ENCODE measurements at regions not wholly inside any gene's neighbourhood (a gene's known extent, or its start where the extent isn't known, plus 50 kb on each side); places are given as distances from the start of the nearest gene placed in this dataset.

DNA sequence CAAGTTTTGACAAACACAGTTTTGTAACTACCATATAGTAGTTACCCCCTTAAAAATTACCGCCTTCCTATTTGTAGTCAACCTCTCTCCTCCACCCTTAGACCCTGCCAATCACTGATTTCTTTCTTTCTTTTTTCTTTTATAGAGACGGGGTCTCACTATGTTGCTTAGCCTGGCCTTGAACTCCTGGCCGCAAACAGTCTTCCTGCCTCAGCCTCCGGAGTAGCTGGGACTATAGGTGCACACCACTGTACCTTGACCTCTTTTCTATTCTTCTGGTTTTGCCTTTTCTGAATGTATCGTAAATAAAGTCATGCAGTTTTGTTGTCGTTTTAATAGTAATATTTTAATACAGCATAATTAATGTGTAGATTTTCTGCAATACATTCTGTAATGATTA, 460.3 kb downstream of the EPM2A start:
- no peaks in the 10 kb centered on the region for H3K4me1 ChIP-seq
- no peaks in the 10 kb centered on the region for H3K27me3 ChIP-seq
- no peak overlapping the region for H3K27ac ChIP-seq
- no peak overlapping the region for H3K4me3 ChIP-seq
- TF ChIP-seq POLR2A (IDR thresholded peaks at IDR 0.05): no peak
- TF ChIP-seq, protein P1, sequence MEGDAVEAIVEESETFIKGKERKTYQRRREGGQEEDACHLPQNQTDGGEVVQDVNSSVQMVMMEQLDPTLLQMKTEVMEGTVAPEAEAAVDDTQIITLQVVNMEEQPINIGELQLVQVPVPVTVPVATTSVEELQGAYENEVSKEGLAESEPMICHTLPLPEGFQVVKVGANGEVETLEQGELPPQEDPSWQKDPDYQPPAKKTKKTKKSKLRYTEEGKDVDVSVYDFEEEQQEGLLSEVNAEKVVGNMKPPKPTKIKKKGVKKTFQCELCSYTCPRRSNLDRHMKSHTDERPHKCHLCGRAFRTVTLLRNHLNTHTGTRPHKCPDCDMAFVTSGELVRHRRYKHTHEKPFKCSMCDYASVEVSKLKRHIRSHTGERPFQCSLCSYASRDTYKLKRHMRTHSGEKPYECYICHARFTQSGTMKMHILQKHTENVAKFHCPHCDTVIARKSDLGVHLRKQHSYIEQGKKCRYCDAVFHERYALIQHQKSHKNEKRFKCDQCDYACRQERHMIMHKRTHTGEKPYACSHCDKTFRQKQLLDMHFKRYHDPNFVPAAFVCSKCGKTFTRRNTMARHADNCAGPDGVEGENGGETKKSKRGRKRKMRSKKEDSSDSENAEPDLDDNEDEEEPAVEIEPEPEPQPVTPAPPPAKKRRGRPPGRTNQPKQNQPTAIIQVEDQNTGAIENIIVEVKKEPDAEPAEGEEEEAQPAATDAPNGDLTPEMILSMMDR (IDR thresholded peaks at IDR 0.05): no peak
- DNase-seq: no peak
- no peaks in the 10 kb centered on the region for H3K36me3 ChIP-seq
- H3K9me3 ChIP-seq: no peaks in the 10 kb centered on the region

DNA sequence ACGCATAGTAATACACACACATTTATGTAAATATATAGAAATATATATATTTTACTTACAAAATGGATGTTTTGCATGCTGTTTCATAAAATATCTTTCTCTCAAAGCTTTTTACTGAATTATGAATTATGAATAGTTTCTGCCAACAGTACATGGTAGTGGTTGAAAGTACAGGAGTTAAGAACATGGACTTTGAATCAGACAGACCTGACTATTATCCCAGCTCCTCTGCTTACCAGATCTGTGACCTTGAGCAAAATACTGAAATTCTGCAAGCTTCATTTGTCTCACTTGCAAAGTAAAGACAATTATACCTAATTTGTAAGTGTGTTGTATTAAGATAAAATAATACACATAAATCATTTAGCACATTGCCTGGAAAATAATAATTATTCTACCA, 459.5 kb downstream of the EPM2A start:
- no peak overlapping the region for H3K27ac ChIP-seq
- no peak for TF ChIP-seq POLR2A (IDR thresholded peaks at IDR 0.05)
- TF ChIP-seq, protein P1 (IDR thresholded peaks at IDR 0.05): no peak
- no peak overlapping the region for H3K4me3 ChIP-seq
- no peak for DNase-seq
- H3K36me3 ChIP-seq: no peaks in the 10 kb centered on the region
- H3K9me3 ChIP-seq: no peaks in the 10 kb centered on the region
- H3K4me1 ChIP-seq: no peaks in the 10 kb centered on the region
- H3K27me3 ChIP-seq: no peaks in the 10 kb centered on the region

DNA sequence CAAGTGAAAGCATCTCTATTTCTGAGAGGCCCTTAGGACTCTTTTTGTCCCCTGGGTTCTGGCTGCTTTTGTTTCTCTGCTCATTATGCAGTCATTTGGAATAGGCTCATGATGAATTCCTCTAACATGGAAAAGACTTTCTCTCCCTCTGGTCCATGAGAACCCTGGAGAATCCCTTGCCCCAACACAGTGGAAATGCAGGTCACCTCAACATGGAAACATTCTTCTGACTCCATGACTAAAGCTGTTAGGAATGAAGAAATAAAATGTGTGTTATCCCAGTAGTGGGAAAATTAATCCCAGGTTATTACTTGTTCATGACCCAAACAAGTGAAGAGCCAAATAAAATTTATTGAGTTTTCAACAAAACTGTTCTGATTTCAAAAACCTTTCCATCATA, 458.6 kb downstream of the EPM2A start:
- Histone ChIP-seq H3K4me3 (no peak overlapping the region), H3K4me1 (no peaks in the 10 kb centered on the region), H3K27me3 (no peaks in the 10 kb centered on the region), H3K27ac (no peak overlapping the region), H3K36me3 (no peaks in the 10 kb centered on the region), H3K9me3 (no peaks in the 10 kb centered on the region)
- TF ChIP-seq, protein P1 (IDR thresholded peaks at IDR 0.05): no peak
- TF ChIP-seq POLR2A (IDR thresholded peaks at IDR 0.05): no peak
- no peak for DNase-seq

DNA sequence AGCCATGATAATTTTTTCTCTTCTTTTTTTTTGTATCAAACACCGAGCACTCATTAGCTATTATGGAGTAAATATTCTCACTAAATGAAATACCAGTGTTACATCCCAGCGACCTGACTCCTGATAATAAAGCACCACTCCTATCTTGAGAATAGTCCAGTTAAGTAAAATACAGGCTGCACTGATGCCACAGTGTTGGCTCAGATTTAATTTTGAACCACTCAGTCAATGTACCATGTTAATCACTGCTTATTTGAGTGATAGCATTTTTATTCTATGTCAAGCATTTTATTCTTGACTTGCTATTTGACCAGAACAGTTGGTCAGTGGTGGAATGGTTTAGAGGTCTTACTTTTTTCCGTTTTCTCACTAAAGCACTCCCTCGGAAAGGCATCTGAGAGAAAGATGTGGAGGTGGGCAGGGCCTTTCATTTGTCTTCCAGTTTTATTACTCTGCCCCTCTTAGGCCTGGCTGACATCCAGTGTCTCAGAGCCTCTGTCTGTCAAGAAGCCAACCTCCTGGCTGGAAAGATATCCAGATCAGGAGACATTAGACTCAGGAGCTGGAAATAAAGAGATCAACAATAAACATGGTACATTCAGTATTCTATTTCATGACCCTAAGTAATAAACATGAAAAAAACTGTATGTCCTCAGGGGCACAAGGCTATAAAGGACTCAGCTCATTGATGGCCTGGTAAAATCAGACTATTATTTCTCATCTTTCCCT, 457.8 kb downstream of the EPM2A start:
- H3K27ac ChIP-seq: no peak overlapping the region
- no peak for DNase-seq
- no peaks in the 10 kb centered on the region for H3K4me1 ChIP-seq
- no peak overlapping the region for H3K4me3 ChIP-seq
- H3K9me3 ChIP-seq: no peaks in the 10 kb centered on the region
- H3K36me3 ChIP-seq: no peaks in the 10 kb centered on the region
- no peak for TF ChIP-seq POLR2A (IDR thresholded peaks at IDR 0.05)
- TF ChIP-seq, protein P1 (IDR thresholded peaks at IDR 0.05): no peak
- H3K27me3 ChIP-seq: no peaks in the 10 kb centered on the region

DNA sequence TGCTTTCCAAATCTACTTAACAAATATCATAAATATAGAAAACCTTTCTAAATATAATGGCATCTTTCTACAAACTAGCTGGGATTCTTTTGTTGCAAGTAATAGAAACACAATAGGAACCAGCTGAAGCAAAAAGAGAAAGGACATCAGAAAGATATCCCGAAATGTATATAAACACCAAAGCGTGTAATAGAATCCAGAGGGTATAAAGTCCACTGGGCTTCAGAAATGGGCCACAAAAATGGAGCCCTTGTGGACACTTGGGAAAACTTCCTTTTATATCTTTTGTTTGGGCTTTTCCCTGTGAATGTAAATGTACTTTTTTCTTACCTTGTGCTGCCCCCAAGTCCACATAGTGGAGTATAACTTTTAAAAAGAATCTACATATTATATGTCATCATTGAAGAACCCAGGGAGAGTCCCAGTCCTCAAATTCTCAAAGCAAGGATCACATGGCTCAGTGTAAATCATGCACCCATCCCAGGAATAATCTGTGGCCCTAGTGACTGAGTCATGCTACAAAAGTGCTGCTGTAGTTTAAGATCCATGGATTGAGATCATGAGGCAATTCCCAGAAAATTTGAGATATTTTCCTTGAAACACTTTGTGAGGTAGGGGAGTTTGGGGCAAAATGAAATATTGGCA, 457.0 kb downstream of the EPM2A start:
- no peak for TF ChIP-seq POLR2A (IDR thresholded peaks at IDR 0.05)
- TF ChIP-seq, protein P1 (IDR thresholded peaks at IDR 0.05): no peak
- no peaks in the 10 kb centered on the region for H3K9me3 ChIP-seq
- DNase-seq: no peak
- no peaks in the 10 kb centered on the region for H3K4me1 ChIP-seq
- H3K27me3 ChIP-seq: no peaks in the 10 kb centered on the region
- no peak overlapping the region for H3K4me3 ChIP-seq
- H3K36me3 ChIP-seq: no peaks in the 10 kb centered on the region
- H3K27ac ChIP-seq: no peak overlapping the region

Measured in Peyer's patch (tissue), 4 donors.